ENCODE measurements at regions not wholly inside any gene's neighbourhood (a gene's known extent, or its start where the extent isn't known, plus 50 kb on each side); places are given as distances from the start of the nearest gene placed in this dataset.
"Not testable (repeated sequence)": the region's sequence is repeated elsewhere in the genome, so short reads cannot be mapped to it uniquely, and the experiment has no call there.

DNA sequence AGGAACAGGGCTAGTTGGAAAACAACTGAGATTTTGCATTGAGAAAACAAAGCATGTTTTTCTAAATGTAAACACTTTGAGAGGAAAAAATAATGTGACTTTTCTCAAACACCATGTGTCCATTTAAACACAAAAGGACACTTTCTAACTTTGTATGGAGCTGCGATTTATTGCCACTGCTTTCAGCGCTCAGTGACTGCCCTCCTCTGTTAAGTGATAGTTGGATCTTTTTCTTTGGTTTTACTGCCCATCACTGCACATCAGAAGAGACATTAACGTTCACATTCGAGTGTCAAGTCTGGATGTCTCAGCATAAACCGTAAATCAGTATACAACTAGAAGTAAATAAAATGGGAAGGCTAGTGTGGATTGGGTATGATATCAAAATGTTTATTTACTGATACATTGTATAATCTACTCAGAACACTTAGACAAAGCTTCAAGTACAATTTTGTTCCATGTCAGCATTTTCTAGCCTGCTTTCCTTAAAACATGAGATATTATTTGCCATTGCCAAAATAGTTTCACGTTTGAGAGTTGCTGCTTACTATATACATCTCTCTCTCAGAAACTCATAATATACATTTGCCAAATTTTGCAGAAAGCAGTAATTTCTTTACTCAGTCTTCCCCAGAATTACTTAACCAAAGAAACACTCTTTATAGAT lies 237.6 kb downstream of the IKZF2 start:
- no peak for DNase-seq (ENCODE audit: low read depth, low spot score)

GRCh38 chr2:212912445-212913103 lies 238.8 kb downstream of the IKZF2 start:
- no peak for DNase-seq (ENCODE audit: low read depth, low spot score)

- no peak for DNase-seq (ENCODE audit: low read depth, low spot score)
These were observed 240.4 kb downstream of the IKZF2 start for GRCh38 chr2:212911011-212911410.

DNA sequence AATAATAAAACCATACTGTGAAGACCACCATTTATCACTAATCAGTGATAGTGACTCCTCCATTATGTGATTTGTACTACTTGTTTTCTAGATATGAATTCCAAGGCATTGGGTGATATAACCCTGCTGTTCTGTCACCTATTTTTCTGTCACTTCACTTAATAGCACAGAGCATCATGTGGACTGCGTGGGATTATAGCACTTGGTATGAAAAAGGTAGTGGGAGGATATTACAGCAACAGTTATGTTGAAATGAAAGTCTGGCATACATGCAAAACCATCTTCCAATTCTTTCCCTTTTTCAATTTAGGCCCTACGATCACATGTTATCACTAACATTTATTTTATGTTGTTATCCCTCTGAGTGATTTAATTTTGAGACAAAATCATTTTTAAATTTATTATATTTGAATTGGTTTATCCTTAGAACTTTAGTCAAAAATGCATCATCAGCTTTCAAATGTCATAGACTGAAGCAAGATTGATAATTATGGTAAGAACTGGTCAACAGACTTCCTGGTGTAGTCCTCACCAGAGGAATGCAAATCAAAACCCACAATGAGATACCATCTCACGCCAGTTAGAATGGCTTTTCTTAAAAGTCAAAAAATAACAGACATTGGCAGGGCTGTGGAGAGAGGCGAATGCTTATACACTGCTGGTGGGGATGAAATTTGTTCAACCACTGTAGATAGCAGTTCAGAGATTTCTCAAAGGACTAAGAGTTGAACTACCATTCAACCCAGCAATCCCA lies 242.6 kb downstream of the IKZF2 start:
- DNase-seq (ENCODE audit: low read depth, low spot score): no peak

DNA sequence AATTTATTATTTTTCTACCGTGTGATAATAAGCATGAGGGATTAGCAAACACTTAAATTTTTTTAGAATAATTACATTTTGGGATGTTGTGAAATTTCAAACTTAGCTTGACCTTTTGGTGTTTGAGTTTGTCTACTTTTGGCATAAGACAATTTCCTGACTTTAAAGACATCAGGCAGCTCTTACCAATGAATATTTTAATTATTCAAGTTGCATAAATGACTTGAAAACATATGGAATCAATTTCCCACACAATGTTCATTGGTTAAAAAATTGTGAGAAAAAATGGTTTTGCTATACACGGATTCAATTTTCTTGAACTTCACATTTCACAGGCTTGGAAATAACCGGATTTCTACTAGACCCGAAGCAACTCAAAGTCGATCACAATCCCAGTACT lies 243.4 kb downstream of the IKZF2 start:
- DNase-seq (ENCODE audit: low read depth, low spot score): no peak

DNA sequence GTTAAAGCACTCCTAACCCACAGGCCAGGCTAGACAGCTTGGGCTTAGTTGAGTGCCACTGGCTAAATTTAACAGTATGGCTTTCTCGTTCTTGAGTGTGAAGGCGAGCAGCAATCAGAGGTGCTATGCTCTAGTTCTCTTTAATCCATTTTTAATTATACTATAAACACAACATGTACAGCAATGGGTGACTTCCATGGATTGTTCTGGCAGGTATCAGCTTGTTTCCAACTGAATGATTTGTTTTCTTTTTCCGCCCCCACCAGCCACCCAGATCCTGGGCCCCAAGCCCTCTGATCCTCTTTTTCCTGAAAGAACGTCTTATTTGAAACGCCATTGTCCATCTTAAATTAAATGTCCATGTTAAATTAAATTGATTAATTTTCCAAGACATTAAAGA lies 244.8 kb downstream of the IKZF2 start:
- no peak for DNase-seq (ENCODE audit: low read depth, low spot score)

- DNase-seq (ENCODE audit: low read depth, low spot score): no peak
These were observed 245.7 kb downstream of the IKZF2 start for GRCh38 chr2:212905640-212906201.

- DNase-seq (ENCODE audit: low read depth, low spot score): no peak
These were observed 246.8 kb downstream of the IKZF2 start for GRCh38 chr2:212904646-212905045.

GRCh38 chr2:212903413-212903812 lies 248.0 kb downstream of the IKZF2 start:
- DNase-seq (ENCODE audit: low read depth, low spot score): no peak

- DNase-seq (ENCODE audit: low read depth, low spot score): no peak
These were observed 249.0 kb downstream of the IKZF2 start for GRCh38 chr2:212902421-212902820.

DNA sequence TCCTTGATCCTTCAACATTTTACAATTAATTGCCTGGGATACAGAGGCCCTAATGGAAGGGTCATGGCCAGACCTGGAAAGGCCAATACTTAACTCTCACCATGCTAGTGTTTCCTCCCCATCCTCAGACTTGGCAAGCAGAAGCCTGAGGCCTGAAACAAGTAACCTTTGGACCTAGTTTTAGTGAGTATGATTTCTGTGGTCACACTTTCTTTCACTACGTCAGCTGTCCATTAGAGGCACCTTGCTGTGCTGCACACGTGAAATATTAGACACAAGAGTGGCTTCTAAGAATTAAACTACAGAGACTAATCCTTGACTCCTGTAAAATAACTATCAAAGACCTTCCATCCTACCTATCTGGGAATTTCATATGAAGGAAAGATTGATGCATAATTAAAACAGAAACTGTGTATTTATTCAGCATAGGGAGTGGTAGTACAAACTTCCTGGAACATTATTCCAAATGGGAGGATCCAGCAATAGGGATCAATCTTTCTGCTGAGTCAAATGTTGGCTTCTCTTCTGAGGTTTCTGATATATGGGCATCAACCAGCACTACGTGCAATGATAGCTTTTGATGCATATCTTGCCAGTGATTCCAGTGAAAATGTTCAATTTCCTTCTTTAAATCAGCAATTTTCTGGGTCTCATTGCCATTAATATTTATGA lies 249.7 kb downstream of the IKZF2 start:
- DNase-seq (ENCODE audit: low read depth, low spot score): no peak

DNA sequence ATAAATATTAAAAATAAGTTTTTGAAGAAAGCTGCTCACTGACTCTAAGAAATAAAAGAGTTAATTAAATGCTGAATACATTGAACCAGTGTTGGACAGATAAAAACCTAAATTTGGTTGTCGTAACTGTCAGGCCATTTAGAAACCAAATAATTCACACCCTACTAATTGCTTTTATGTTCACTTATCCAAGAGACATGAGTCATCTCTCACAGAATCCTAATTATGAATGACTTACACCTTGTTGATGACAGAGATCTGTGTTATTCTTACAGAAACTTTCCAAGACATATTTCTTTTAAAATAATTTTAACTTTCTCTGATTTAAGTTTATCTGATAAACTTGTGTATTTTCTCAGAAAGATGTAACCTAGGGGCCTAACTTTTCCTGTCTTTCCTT lies 250.7 kb downstream of the IKZF2 start:
- DNase-seq (ENCODE audit: low read depth, low spot score): no peak

DNA sequence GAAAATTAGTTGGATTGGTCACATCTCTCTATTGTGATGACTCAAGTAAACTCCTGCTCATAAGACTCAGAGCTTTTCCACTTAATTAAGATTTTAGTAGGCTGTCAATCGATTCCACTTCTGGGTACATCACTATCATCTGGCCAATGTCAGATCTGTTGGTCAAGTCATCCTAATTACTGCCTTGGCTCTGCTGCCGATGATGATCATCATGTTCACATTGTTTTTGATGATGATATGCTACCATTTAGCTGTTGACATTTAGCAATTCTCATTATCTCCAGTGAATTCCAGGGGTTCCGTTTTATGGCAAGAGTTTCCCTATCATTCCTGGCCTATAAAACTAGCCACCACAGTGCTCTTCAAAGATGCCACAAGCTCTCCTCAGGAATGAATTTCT lies 253.4 kb downstream of the IKZF2 start:
- DNase-seq (ENCODE audit: low read depth, low spot score): no peak

GRCh38 chr2:212897296-212897695 lies 254.1 kb downstream of the IKZF2 start:
- DNase-seq (ENCODE audit: low read depth, low spot score): no peak

DNA sequence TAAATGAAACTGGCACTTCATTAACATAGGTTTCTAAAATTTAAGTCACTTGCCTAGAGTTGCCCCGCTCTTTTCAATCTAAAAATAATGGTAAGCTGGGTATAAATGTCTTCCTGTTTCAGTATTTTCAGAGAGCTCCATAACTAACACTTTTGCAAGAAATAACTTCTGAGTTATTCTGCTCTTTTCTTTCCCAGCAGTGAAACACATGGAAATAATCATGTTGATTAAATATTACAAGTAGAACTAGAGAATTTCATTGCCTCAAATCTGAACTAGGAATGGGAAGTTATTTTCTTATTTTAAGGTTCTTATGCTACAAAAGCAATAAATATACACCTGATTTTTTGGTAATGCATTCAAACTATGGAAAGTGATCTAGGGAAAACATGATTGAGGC lies 257.4 kb downstream of the IKZF2 start:
- no peak for DNase-seq (ENCODE audit: low read depth, low spot score)

- no peak for DNase-seq (ENCODE audit: low read depth, low spot score)
These were observed 258.2 kb downstream of the IKZF2 start for GRCh38 chr2:212893216-212893615.

GRCh38 chr2:212892193-212892592 lies 259.2 kb downstream of the IKZF2 start:
- no peak for DNase-seq (ENCODE audit: low read depth, low spot score)

- DNase-seq (ENCODE audit: low read depth, low spot score): no peak
These were observed 259.8 kb downstream of the IKZF2 start for GRCh38 chr2:212891580-212891979.

DNA sequence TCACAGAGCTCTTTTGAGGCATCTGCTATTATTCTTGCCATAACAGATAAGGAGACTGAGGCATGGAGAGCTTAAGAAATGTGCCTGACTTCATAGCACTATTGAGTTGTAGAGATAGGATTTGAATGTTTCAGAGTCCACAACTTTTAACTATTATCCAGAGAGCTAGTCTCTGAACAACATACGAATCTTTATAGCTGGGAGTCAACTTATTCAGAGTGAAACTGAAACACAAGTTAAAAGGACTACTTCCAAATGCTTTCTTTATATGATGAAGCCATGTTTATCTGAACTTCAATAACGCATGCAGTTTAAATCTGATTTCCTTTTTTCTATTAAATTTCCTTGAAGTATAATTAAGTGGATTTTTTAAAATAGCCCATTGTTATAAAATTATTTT lies 268.8 kb downstream of the IKZF2 start:
- no peak for DNase-seq (ENCODE audit: low read depth, low spot score)

DNA sequence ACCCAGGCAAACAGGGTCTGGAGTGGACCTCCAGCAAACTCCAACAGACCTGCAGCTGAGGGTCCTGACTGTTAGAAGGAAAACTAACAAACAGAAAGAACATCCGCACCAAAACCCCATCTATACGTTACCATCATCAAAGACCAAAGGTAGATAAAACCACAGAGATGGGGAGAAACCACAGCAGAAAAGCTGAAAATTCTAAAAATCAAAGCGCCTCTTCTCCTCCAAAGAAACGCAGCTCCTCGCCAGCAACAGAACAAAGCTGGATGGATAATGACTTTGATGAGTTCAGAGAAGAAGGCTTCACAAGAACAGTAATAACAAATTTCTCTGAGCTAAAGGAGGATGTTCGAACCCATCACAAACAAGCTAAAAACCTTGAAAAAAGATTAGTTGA lies 274.9 kb downstream of the IKZF2 start:
- DNase-seq (ENCODE audit: low read depth, low spot score): not testable (repeated sequence)

GRCh38 chr2:212875950-212876349 lies 275.5 kb downstream of the IKZF2 start:
- DNase-seq (ENCODE audit: low read depth, low spot score): not testable (repeated sequence)

DNA sequence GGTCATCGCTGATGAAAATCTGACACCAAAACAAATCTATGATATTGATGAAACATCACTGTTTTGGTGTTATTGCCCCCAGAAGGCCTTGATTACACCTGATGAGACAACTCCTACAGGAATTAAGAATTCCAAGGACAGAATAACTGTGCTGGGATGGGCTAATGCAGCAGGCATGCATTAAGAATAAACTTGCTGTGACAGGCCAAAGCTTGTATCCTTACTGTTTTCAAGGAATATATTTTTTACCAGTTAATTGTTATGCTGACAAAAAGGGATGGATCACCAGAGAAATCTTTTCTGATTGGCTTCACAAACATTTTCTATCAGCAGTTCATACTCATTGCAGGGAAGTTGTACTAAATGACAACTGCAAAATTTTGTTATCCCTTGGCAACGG lies 278.2 kb downstream of the IKZF2 start:
- DNase-seq (ENCODE audit: low read depth, low spot score): no peak
